Smooth muscle cell (in vitro differentiated cells): ENCODE measurements at regions not wholly inside any gene's neighbourhood (a gene's known extent, or its start where the extent isn't known, plus 50 kb on each side); places are given as distances from the start of the nearest gene placed in this dataset.

ENCODE experiments used
- DNase-seq: peaks from one replicate; lab custom pipeline; 2025; ENCODE audit not compliant: unreplicated experiment; lab: John Stamatoyannopoulos, UW
- H2AFZ ChIP-seq: fragments of 200-600 bp; sonication (generic); 2 replicates; pipeline ENCODE4 v1.6.0; 2016; ENCODE audit warnings: antibody characterized with exemption, low read depth, mild to moderate bottlenecking
- H3F3A ChIP-seq: fragments of 200-600 bp; sonication (generic); 2 replicates; pipeline ENCODE4 v1.6.0; 2017; ENCODE audit warnings: antibody characterized with exemption, low read depth
- H3K27ac ChIP-seq: fragments of 200-600 bp; sonication (generic); 2 replicates; pipeline ENCODE4 v1.5.1; 2016; ENCODE audit warnings: low read depth, mild to moderate bottlenecking
- H3K27me3 ChIP-seq: fragments of 200-600 bp; sonication (generic); 2 replicates; pipeline ENCODE4 v1.6.1; 2016; ENCODE audit warnings: low read depth, mild to moderate bottlenecking
- H3K36me3 ChIP-seq: fragments of 200-600 bp; sonication (generic); 2 replicates; pipeline ENCODE4 v1.5.1; 2016; ENCODE audit warnings: low read depth
- H3K4me1 ChIP-seq: fragments of 200-600 bp; sonication (generic); 2 replicates; pipeline ENCODE4 v1.5.1; 2016; ENCODE audit warnings: low read depth
- H3K4me2 ChIP-seq: fragments of 200-600 bp; sonication (generic); 2 replicates; pipeline ENCODE4 v1.6.0; 2016; ENCODE audit warnings: mild to moderate bottlenecking
- H3K4me3 ChIP-seq: fragments of 200-600 bp; sonication (generic); 2 replicates; pipeline ENCODE4 v1.5.1; 2016; ENCODE audit warnings: mild to moderate bottlenecking
- H3K79me2 ChIP-seq: fragments of 200-600 bp; sonication (generic); 2 replicates; pipeline ENCODE4 v1.6.0; 2016; ENCODE audit warnings: low read depth, mild to moderate bottlenecking
- H3K9ac ChIP-seq: fragments of 200-600 bp; sonication (generic); 2 replicates; pipeline ENCODE4 v1.6.0; 2016; ENCODE audit warnings: low read depth
- H3K9me3 ChIP-seq: fragments of 200-600 bp; sonication (generic); replicated peaks from 2 replicates; pipeline ENCODE4 v1.5.1; 2016; ENCODE audit warnings: low read depth
- H4K20me1 ChIP-seq: fragments of 200-600 bp; sonication (generic); 2 replicates; pipeline ENCODE4 v1.6.0; 2016; ENCODE audit warnings: low read depth
- WGBS: methylation state at CpG from one replicate; pipeline ENCODE4 v1.1.7; 2016; ENCODE audit warnings: low lambda C conversion rate; 5-methylcytosine and 5-hydroxymethylcytosine counted together
- TF ChIP-seq, protein P1 (sequence below): fragments of 200-600 bp; sonication (generic); IDR thresholded peaks from 2 replicates; pipeline ENCODE4 v1.5.1; 2017; ENCODE audit warnings: borderline replicate concordance, mild to moderate bottlenecking, antibody characterized with exemption; ENCODE audit not compliant: insufficient read depth, poor library complexity, severe bottlenecking

DNA sequence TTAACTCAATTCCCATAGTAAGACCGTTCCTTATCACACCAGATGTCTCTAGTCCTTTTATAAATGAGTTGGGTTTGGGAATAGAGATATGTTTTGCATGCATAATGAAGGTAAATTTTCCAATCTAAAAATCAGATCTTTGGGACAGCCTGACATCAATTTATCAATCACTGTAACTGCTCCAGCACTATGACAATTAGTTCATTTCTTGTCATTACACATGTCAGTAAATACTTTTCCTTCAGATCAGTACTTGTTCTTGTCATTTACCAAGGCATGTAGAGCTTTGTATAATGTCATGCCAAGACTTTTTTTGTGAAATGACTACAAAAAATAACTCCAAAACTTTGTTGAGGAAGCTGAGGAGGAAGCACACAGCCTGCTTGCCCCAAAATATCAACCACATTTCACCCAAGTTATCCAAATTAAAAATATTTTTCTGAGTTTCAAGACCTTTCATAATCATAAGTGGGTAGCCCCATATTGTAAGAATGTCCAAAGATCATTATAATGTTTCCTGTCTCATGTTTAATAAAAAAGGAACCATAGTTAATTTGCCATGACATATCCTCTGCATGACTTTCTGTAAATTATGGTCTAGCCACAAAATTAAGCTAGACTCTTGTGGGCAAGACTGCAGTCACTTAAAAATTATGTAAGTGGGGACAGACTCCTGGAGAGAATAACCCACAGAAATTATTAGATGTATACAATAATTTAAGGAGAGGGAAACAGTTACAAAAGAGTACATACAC is 586.8 kb downstream of the TBC1D4 start:
- Histone ChIP-seq H4K20me1 (no peaks in the 10 kb centered on the region), H3K4me3 (no peak overlapping the region), H3K9ac (no peak overlapping the region), H3K4me2 (no peak overlapping the region), H3F3A (no peaks in the 10 kb centered on the region), H2AFZ (no peak overlapping the region), H3K79me2 (no peaks in the 10 kb centered on the region), H3K27ac (no peak overlapping the region), H3K27me3 (no peaks in the 10 kb centered on the region), H3K4me1 (no peaks in the 10 kb centered on the region), H3K9me3 (no peaks in the 10 kb centered on the region), H3K36me3 (no peaks in the 10 kb centered on the region)
- WGBS: 57% methylated on average over 1 of the region's 1 CpG
- TF ChIP-seq, protein P1, sequence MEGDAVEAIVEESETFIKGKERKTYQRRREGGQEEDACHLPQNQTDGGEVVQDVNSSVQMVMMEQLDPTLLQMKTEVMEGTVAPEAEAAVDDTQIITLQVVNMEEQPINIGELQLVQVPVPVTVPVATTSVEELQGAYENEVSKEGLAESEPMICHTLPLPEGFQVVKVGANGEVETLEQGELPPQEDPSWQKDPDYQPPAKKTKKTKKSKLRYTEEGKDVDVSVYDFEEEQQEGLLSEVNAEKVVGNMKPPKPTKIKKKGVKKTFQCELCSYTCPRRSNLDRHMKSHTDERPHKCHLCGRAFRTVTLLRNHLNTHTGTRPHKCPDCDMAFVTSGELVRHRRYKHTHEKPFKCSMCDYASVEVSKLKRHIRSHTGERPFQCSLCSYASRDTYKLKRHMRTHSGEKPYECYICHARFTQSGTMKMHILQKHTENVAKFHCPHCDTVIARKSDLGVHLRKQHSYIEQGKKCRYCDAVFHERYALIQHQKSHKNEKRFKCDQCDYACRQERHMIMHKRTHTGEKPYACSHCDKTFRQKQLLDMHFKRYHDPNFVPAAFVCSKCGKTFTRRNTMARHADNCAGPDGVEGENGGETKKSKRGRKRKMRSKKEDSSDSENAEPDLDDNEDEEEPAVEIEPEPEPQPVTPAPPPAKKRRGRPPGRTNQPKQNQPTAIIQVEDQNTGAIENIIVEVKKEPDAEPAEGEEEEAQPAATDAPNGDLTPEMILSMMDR: no peak
- DNase-seq: no peak

DNA sequence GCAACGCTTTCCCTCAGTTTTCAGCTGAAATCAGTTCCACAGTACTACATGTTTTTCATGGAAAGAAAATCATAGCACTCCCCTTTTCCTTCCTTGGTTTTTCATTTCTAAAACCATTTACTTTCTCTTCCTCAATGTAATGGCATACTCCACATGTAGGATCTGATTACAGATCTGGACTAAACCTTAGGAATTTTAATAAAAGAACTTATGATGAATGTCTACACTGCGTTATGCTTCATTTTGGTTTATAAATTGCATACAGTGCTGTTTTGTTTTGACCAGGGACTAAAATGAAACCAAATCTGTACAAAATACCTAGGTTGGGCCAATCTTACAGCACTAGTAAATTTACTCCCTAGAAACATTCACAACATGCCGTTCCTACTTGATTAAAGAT is 589.9 kb downstream of the TBC1D4 start:
- Histone ChIP-seq H3K36me3 (no peaks in the 10 kb centered on the region), H3F3A (no peaks in the 10 kb centered on the region), H4K20me1 (no peaks in the 10 kb centered on the region), H3K79me2 (no peaks in the 10 kb centered on the region), H3K27ac (no peak overlapping the region), H2AFZ (no peak overlapping the region), H3K4me1 (no peaks in the 10 kb centered on the region), H3K4me2 (no peak overlapping the region), H3K9me3 (no peaks in the 10 kb centered on the region), H3K9ac (no peak overlapping the region), H3K4me3 (no peak overlapping the region), H3K27me3 (no peaks in the 10 kb centered on the region)
- TF ChIP-seq, protein P1: no peak
- no peak for DNase-seq
- 93% methylated on average over 3 of the region's 3 CpGs for WGBS

DNA sequence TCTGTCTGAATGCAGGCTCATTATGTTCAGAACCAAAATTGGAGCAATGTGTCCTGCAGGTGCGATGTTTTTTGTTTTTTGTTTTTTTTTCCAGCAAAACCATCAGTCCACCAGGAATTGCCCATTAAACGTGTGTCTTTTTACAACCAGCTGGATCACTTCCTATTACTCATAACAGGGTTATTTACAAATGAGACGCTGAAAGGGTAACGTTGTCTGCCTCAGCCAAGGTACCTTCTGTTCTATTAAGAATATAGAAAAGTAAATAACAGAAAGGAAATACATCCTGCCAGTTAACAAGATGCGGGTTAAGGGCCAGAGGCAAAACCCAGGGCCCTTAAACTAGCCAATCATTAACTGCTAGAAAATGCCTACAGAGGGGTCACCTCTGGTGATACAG is 590.4 kb downstream of the TBC1D4 start:
- DNase-seq: no peak

DNA sequence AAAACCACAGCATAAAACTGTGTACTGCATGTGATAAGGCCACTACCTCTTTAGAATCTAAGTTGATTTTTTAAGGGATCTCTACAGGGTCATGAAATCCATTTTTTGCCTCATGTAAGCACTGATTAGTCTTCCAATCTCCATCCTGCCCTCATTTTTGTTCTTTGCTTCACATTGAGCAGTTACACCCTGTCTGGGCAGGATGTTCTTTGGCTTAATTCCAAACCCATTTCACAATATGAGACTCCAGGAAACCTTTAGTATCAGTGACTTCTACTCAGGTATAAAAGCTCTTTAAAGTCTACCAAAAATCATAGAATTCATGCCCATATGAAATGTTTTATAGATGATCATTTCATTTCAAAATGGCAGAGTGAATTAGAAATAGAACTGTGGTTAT is 592.6 kb downstream of the TBC1D4 start:
- no peaks in the 10 kb centered on the region for H3K27me3 ChIP-seq
- no peak overlapping the region for H3K4me3 ChIP-seq
- no peak overlapping the region for H2AFZ ChIP-seq
- no peak overlapping the region for H3K9ac ChIP-seq
- no peaks in the 10 kb centered on the region for H3K79me2 ChIP-seq
- DNase-seq: no peak
- TF ChIP-seq, protein P1: no peak
- H3K4me1 ChIP-seq: no peaks in the 10 kb centered on the region
- no peaks in the 10 kb centered on the region for H3K36me3 ChIP-seq
- no peaks in the 10 kb centered on the region for H3K9me3 ChIP-seq
- no peak overlapping the region for H3K27ac ChIP-seq
- H4K20me1 ChIP-seq: no peaks in the 10 kb centered on the region
- H3F3A ChIP-seq: no peaks in the 10 kb centered on the region
- no peak overlapping the region for H3K4me2 ChIP-seq

More for the DNA sequence above, 590.4 kb downstream of the TBC1D4 start:
- Histone ChIP-seq H3K4me3 (no peak overlapping the region), H4K20me1 (no peaks in the 10 kb centered on the region), H3K27ac (no peak overlapping the region), H3K4me1 (no peaks in the 10 kb centered on the region), H3K9ac (no peak overlapping the region), H3K27me3 (no peaks in the 10 kb centered on the region), H3F3A (no peaks in the 10 kb centered on the region), H2AFZ (no peak overlapping the region), H3K36me3 (no peaks in the 10 kb centered on the region), H3K9me3 (no peaks in the 10 kb centered on the region), H3K79me2 (no peaks in the 10 kb centered on the region), H3K4me2 (no peak overlapping the region)
- 48% methylated on average over 5 of the region's 5 CpGs for WGBS
- TF ChIP-seq, protein P1: no peak
